ENCODE measurements at regions not wholly inside any gene's neighbourhood (a gene's known extent, or its start where the extent isn't known, plus 50 kb on each side); places are given as distances from the start of the nearest gene placed in this dataset.

DNA sequence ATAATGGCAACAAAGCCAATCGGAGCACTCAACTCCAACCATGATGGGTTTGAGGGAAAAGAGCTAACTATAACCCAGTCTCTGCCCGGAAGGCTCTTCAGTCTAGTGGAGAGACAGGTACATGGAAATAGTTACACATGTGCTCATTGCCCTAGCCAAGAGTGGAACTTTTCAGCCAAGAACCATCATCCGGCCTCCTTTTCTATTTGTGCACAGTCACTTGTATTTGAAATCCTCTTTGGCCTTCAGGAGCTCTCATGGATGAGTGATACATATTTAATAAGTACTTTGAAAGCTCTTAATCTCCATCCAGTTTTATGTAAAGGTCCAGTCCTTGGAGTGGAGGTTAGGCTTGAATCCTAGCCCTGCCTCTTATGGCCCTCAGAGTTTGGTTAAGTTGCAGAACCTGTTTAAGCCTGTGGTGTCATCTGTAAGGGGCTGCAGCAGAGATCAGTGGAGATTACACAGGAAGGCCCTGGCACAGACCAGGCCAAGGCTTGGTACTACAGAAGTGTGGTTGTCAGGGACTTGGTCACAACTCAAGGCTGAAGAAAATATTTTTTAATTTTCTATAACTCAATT, 72.3 kb upstream of the SMLR1 start:
- TF ChIP-seq POLR2AphosphoS5 (IDR thresholded peaks at IDR 0.05) = no peak
- TF ChIP-seq CTCF (IDR thresholded peaks at IDR 0.05) = no peak

All from gastroesophageal sphincter (tissue), 3 donors.